Embryonic facial prominence (tissue), 1 donor: ENCODE measurements at regions not wholly inside any gene's neighbourhood (a gene's known extent, or its start where the extent isn't known, plus 50 kb on each side); places are given as distances from the start of the nearest gene placed in this dataset.
"Not testable (repeated sequence)": the region's sequence is repeated elsewhere in the genome, so short reads cannot be mapped to it uniquely, and the experiment has no call there.

Experiments
- DNase-seq: peaks from one replicate; pipeline ENCODE4 v3.0.0-alpha.2; 2016; ENCODE audit errors: extremely low spot score

- DNase-seq, result no peak
Measured at GRCh38 chr6:97450087-97450486, 167.1 kb upstream of the MMS22L start.

- DNase-seq, result no peak
Measured at GRCh38 chr6:97456070-97456469, 173.1 kb upstream of the MMS22L start.

- no peak for DNase-seq
Measured at GRCh38 chr6:97459535-97459934, 176.5 kb upstream of the MMS22L start.

GRCh38 chr6:97459986-97460385, 177.0 kb upstream of the MMS22L start:
- DNase-seq, result no peak

GRCh38 chr6:97460394-97461080, 177.5 kb upstream of the MMS22L start:
- no peak for DNase-seq

GRCh38 chr6:97461218-97461617, 178.2 kb upstream of the MMS22L start:
- DNase-seq, result no peak

- no peak for DNase-seq
Measured at GRCh38 chr6:97462031-97462430, 179.0 kb upstream of the MMS22L start.

- DNase-seq, result no peak
Measured at GRCh38 chr6:97462938-97463598, 180.1 kb upstream of the MMS22L start.

GRCh38 chr6:97465877-97466561, 183.0 kb upstream of the MMS22L start:
- no peak for DNase-seq

GRCh38 chr6:97468981-97469380, 186.0 kb upstream of the MMS22L start:
- DNase-seq, result no peak

- DNase-seq, result no peak
Measured at GRCh38 chr6:97469451-97469850, 186.4 kb upstream of the MMS22L start.

GRCh38 chr6:97470322-97470721, 187.3 kb upstream of the MMS22L start:
- DNase-seq, result no peak

GRCh38 chr6:97473979-97474378, 191.0 kb upstream of the MMS22L start:
- DNase-seq, result no peak

GRCh38 chr6:97497713-97498331, 214.8 kb upstream of the MMS22L start:
- peak; percentile 20 for DNase-seq

- no peak for DNase-seq
Measured at GRCh38 chr6:97501853-97502252, 218.8 kb upstream of the MMS22L start.

GRCh38 chr6:97508646-97509045, 225.6 kb upstream of the MMS22L start:
- no peak for DNase-seq

- DNase-seq, result not testable (repeated sequence)
Measured at GRCh38 chr6:97513260-97513659, 230.2 kb upstream of the MMS22L start.

GRCh38 chr6:97524811-97525210, 241.8 kb upstream of the MMS22L start:
- no peak for DNase-seq

- no peak for DNase-seq
Measured at GRCh38 chr6:97535800-97536199, 252.8 kb upstream of the MMS22L start.

GRCh38 chr6:97548354-97548753, 265.3 kb upstream of the MMS22L start:
- DNase-seq, result no peak

- DNase-seq, result no peak
Measured at GRCh38 chr6:97557355-97557754, 274.3 kb upstream of the MMS22L start.

GRCh38 chr6:97563529-97563928, 280.5 kb upstream of the MMS22L start:
- no peak for DNase-seq

GRCh38 chr6:97572943-97573342, 289.9 kb upstream of the MMS22L start:
- no peak for DNase-seq
